Sigmoid colon (tissue), 6 donors: ENCODE measurements at regions not wholly inside any gene's neighbourhood (a gene's known extent, or its start where the extent isn't known, plus 50 kb on each side); places are given as distances from the start of the nearest gene placed in this dataset.

Source experiments
- DNase-seq: peaks from one replicate; pipeline ENCODE4 v3.0.0-alpha.2; 2019
- H3K27ac ChIP-seq, 4 donors: fragments of 200-600 bp; sonication (generic); one replicate each; pipeline ENCODE4 v1.5.1; 2016 to 2019; ENCODE audit warnings: mild to moderate bottlenecking in 1 of 4
- H3K27me3 ChIP-seq, 3 donors: fragments of 200-600 bp; sonication (generic); one replicate each; pipeline ENCODE4 v1.5.1; 2019; ENCODE audit warnings: mild to moderate bottlenecking in 1 of 3
- H3K36me3 ChIP-seq, 4 donors: fragments of 200-600 bp; sonication (generic); one replicate each; pipeline ENCODE4 v1.5.1; 2016 to 2019
- H3K4me1 ChIP-seq, 4 donors: fragments of 200-600 bp; sonication (generic); one replicate each; pipeline ENCODE4 v1.5.1; 2017 to 2019
- H3K4me3 ChIP-seq, 4 donors: fragments of 200-600 bp; sonication (generic); one replicate each; pipeline ENCODE4 v1.5.1; 2017 to 2019; ENCODE audit warnings: mild to moderate bottlenecking in 2 of 4, moderate library complexity in 1 of 4
- H3K9me3 ChIP-seq, 4 donors: fragments of 200-600 bp in 3 of 4; sonication (generic) in 3 of 4; one replicate each; pipeline versions ENCODE4 v1.5.1 to v1.6.1; 2013 to 2019
- CTCF ChIP-seq, 4 experiments: fragments of 450-650 bp in 3 of 4; fragments of 200-600 bp in 1 of 4; IDR thresholded peaks; one replicate each; pipeline ENCODE4 v1.5.1; 2016 to 2019; ENCODE audit warnings: antibody characterized with exemption in 4 of 4, mild to moderate bottlenecking in 3 of 4, moderate library complexity in 2 of 4
- EP300 ChIP-seq, 4 donors: sonication (generic); formaldehyde crosslinking; IDR thresholded peaks; one replicate each; pipeline ENCODE4 v1.6.1; 2017; ENCODE audit warnings: antibody characterized with exemption in 4 of 4
- POLR2A ChIP-seq, 2 donors: fragments of 450-650 bp; IDR thresholded peaks; one replicate each; pipeline ENCODE4 v1.6.1; 2016; ENCODE audit warnings: antibody characterized with exemption in 2 of 2, mild to moderate bottlenecking in 2 of 2, moderate library complexity in 2 of 2
- POLR2AphosphoS5 ChIP-seq, 4 donors: sonication (generic); formaldehyde crosslinking; IDR thresholded peaks; one replicate each; pipeline ENCODE4 v1.6.1; 2017; ENCODE audit warnings: antibody characterized with exemption in 4 of 4
- WGBS, 2 donors: extraction: QIAGEN DNeasy Blood & Tissue Kit; methylation state at CpG; one replicate each; pipeline ENCODE4 v1.1.7; 2013; 5-methylcytosine and 5-hydroxymethylcytosine counted together
- intact Hi-C: fragments of 100-400 bp; cut with DNase I; formaldehyde crosslinking; loops from one replicate; pipeline ENCODE4 v1.15.1; 2023
- donor health status: healthy with polysubstance abuse.
- donor health status: healthy.

DNA sequence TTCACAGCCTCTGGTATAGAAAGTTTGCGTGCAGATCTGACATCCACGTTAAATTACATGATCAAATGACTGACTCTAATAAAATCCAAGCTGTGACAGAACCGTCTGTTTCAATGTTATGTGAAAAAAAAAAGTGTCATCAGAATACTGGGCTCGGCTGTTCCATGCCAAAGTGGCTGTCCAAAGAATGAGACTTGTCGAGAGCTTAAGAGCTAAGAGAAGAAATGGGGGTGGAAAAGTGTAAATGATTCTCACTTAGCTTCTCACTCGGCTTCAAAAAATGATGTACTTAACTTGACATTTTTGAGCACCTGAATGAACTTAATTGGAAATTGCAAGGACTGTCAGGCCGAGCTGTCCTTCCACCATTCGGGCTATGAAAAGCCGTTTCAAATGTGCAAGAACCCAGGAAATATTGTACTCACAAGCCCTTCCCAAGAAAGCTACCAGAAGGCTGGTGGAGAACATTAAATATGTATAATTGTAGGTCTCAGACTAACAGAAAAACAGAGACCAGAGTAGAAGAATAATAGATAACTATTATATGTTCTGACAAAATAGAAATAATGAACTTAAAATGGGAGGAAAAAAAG lies 78.0 kb downstream of the DIO3 start:
- no peak for TF ChIP-seq POLR2A (IDR thresholded peaks at IDR 0.05)
- no peak for TF ChIP-seq CTCF (IDR thresholded peaks at IDR 0.05)
- TF ChIP-seq EP300 (IDR thresholded peaks at IDR 0.05): no peak
- TF ChIP-seq POLR2AphosphoS5 (IDR thresholded peaks at IDR 0.05): no peak
- WGBS, 2 donors: 85 to 87% methylated on average over 9 of the region's 9 CpGs
- H3K27me3 ChIP-seq: peaks cover 0 to 7% (median 0%) of the 10 kb centered on the region in 3 donors
- no peaks in the 10 kb centered on the region for H3K4me1 ChIP-seq
- no peak overlapping the region for H3K27ac ChIP-seq
- H3K36me3 ChIP-seq: no peaks in the 10 kb centered on the region
- H3K4me3 ChIP-seq: no peak overlapping the region
- no peak for DNase-seq
- intact Hi-C loops: no loop called here
- peaks cover 0 to 5% (median 0%) of the 10 kb centered on the region in 4 donors for H3K9me3 ChIP-seq

- WGBS, 2 donors: 95 to 96% methylated on average over 6 of the region's 6 CpGs
- Histone ChIP-seq H3K4me3 (no peak overlapping the region), H3K4me1 (no peaks in the 10 kb centered on the region), H3K36me3 (no peaks in the 10 kb centered on the region), H3K27ac (no peak overlapping the region), H3K27me3 (peaks cover 0 to 8% (median 0%) of the 10 kb centered on the region in 3 donors), H3K9me3 (peaks cover 0 to 8% (median 0%) of the 10 kb centered on the region in 4 donors)
- intact Hi-C loops: no loop called here
- no peak for DNase-seq
- TF ChIP-seq POLR2A (IDR thresholded peaks at IDR 0.05): no peak
- no peak for TF ChIP-seq CTCF (IDR thresholded peaks at IDR 0.05)
- no peak for TF ChIP-seq POLR2AphosphoS5 (IDR thresholded peaks at IDR 0.05)
- no peak for TF ChIP-seq EP300 (IDR thresholded peaks at IDR 0.05)
Observed at GRCh38 chr14:101643651-101644050, 82.4 kb downstream of the DIO3 start.

GRCh38 chr14:101654051-101654450 lies 92.8 kb downstream of the DIO3 start:
- 88 to 91% methylated on average over 2 of the region's 2 CpGs for WGBS, 2 donors
- no peak for DNase-seq
- TF ChIP-seq CTCF (IDR thresholded peaks at IDR 0.05) (no peak), EP300 (IDR thresholded peaks at IDR 0.05) (no peak), POLR2A (IDR thresholded peaks at IDR 0.05) (no peak), POLR2AphosphoS5 (IDR thresholded peaks at IDR 0.05) (no peak)
- H3K27me3 ChIP-seq: peaks cover 0 to 4% (median 0%) of the 10 kb centered on the region in 3 donors
- H3K27ac ChIP-seq: no peak overlapping the region
- no peaks in the 10 kb centered on the region for H3K9me3 ChIP-seq
- H3K4me3 ChIP-seq: no peak overlapping the region
- H3K36me3 ChIP-seq: no peaks in the 10 kb centered on the region
- intact Hi-C loops: no loop called here
- no peaks in the 10 kb centered on the region for H3K4me1 ChIP-seq

DNA sequence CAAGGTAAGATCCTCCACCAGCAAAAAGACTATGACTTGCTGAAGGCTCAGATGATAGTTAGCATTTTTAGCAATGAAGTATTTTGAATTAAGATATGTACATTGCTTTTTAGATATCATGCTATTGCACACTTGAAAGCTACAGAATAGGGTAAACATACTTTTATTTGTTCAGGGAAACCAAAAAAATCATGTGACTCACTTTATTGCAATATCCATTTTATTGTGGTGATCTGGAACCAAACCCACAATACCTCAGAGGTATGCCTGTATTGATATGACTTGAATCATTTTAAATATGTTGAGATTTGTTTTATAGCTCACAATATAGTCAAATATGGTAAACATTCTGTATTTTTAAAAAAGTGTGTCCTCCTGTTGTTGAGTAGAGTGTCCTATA lies 96.1 kb downstream of the DIO3 start:
- intact Hi-C loops: no loop called here
- TF ChIP-seq CTCF (IDR thresholded peaks at IDR 0.05) (no peak), POLR2AphosphoS5 (IDR thresholded peaks at IDR 0.05) (no peak), POLR2A (IDR thresholded peaks at IDR 0.05) (no peak), EP300 (IDR thresholded peaks at IDR 0.05) (no peak)
- Histone ChIP-seq H3K27me3 (peaks cover 0 to 4% (median 0%) of the 10 kb centered on the region in 3 donors), H3K36me3 (no peaks in the 10 kb centered on the region), H3K27ac (no peak overlapping the region), H3K4me3 (no peak overlapping the region), H3K4me1 (no peaks in the 10 kb centered on the region), H3K9me3 (no peaks in the 10 kb centered on the region)
- no peak for DNase-seq
